ENCODE measurements at regions not wholly inside any gene's neighbourhood (a gene's known extent, or its start where the extent isn't known, plus 50 kb on each side); places are given as distances from the start of the nearest gene placed in this dataset.
A peak's percentile ranks its signal among the peaks of the same experiment; 100 is the strongest.

GRCh38 chr1:5748286-5749225 is 243.7 kb downstream of the NPHP4 start:
- no peak for DNase-seq

DNA sequence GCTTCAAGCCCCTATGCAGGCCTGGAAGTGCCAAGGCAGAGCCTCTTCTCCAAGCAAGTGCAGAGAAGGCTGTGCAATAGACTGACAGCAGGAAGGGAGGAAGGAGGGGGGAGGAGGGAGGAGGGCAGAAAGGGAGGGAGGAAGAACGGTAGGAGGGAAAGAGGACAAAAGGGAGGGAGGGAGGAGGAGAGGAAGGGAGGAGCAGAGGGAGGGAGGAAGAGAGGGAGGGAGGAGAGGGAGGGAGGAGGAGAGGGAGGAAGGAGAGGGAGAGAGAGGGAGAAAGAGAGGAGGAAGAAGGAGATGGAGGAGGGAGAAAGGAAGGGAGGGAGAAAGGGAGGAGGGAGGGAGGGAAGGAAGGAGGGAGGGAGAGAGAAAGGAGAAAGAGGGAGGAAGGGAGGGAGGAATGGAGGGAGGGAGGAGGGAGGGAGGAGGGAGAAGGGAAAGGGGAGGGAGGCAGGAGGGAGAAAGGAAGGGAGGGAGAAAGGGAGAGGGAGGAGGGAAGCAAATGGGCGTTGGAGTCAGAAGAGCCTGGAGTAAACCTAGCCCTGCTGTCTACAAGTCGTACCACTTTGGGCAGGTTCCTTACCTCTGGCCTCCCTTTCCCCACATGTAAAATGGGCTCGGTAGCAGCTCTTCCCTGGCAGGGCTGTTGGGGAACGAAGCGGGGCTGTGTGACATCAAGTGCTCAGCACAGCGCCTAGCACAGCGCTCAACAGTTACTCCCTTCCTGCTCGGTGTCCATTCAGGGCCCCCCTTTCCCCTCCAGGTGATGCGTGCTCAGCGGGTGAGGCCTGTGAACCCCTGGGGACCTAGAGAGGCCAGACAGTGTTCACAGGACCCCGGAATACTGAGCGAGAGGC is 244.6 kb downstream of the NPHP4 start:
- no peak for DNase-seq

DNA sequence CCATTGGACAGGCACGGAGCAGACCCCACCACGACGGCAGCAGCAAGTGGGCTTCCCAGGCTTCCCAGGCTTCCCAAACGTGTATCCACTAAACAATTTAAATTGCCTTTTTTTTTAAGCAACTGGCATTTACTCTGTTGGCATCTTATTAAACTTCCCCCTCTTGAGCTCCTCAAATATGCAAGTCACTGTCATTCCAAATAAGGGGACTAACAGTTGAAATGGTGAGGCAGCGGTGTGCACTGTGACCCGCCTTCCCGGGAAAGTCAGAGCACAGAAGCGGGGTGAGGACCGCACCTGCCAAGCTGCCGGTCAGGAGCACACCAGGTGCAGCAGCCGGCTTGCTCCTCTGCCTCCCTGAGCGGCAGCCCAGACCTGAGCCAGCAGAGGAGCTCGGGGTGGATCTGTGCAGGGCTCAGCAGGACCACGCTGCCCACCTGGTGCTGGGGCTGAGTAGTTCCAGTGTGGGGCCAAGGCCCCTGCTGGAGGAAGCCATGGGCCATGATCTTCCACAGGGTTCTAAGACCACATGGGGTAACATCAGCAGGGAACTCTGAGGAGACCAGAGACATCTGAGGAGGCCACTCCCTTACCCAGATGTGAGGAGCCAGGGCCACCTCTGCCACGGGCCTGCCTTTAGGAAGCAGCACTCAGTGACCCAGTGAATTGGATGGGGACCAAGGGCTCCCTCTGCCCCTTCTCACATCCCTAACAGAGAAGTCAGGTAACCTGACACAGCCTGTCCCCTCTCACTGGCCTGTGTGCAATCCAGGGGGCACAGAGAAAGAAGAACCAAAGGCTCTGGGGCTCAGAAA is 245.4 kb downstream of the NPHP4 start:
- no peak for DNase-seq

DNA sequence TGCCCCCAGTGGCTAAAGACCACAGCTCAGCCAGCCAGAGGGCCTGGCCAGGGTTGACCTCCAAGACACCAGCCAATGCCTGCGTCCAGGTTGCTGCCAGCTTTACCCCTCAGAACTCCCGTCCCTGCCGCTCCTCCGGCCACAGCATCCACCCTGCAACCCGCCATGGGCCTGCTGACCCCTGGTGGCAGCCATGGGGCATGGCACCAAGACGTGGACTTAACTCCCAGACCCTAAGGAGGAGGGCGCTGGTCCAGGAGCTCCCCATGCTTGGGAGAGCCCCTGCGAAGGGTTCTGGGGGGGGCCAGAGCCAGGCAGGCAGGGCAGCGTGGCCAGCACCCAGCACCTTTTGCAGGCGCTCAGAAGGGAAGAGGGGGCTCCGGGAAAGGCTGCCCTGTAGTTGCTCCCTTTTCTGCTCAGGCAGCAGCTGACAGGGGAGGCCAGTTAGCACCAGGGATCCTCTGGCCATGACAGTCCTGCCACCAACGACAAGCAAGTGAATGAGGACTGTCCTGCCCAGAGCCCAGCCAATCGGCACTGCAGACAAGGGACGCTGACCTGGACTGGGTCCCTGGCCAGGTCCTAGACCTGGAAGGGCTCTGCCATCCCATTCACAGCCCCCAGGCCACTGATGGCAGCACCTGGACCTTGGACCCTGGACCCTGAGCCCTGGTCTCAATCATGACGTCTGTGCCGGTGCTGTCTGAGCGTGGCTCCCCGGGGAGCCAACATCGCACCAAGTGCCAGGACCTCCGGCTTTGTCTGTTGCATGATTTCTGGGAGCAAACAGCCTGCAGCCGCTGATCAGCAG is 246.2 kb downstream of the NPHP4 start:
- peak; percentile 36 to 53 for DNase-seq

DNA sequence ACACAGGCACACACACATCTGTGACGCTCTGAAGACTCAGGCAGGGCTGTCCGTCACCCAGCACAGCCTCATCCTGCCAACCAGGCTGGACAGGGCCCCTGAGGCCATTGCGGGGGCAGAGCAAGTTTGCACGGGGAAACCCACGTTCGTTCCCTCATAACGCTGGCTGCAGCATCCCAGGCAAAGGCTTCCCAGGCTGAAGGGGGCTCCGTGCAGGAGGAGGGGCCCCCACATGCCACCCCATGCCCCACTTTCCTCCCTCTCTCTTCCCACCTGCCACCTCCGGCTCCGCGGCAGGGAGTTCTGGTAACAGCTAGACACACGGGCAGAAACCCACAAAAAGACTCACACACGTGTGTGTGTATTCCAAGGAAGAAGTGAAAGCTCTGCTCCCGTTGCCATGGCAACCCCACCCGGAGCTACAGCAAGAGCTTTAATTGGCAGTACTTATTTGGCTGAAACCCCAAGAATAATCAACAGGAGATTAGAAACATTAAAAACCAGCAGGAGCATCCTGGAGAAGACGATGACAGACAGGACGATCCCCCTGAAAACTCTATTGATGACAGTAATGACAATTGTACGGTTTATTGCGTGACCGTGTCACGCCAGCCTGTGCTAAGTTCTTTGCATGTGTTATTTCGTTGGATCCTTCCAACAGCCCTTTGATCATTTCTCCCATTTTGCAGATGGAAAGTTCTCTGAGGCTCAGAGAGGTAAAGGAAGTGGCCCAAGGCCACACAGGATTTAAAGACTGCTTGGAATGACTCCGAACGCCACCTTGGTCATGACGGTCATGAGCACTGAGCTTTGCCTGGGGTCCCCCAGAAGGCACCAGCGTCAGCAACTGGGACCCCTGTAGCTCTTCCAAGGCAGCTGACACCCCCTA is 247.1 kb downstream of the NPHP4 start:
- DNase-seq: no peak

DNA sequence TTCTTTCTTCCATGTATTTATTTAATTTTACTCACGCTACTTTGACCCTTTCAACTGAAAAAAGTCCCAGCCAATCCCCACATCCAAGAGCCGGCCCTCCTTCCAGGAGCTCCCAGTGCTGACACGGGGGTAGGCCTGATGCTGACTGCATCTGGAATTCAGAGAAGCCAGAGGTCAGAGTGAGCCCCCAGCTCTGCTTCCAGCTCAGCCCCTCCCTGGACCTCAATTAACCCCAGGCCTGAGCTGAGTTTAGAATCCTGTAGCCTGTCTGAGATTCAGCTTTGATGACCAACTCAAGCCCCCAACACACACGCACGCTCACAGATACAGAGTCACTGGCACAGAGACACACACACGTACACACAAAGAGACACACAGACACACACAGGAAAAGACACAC is 247.9 kb downstream of the NPHP4 start:
- no peak for DNase-seq

DNA sequence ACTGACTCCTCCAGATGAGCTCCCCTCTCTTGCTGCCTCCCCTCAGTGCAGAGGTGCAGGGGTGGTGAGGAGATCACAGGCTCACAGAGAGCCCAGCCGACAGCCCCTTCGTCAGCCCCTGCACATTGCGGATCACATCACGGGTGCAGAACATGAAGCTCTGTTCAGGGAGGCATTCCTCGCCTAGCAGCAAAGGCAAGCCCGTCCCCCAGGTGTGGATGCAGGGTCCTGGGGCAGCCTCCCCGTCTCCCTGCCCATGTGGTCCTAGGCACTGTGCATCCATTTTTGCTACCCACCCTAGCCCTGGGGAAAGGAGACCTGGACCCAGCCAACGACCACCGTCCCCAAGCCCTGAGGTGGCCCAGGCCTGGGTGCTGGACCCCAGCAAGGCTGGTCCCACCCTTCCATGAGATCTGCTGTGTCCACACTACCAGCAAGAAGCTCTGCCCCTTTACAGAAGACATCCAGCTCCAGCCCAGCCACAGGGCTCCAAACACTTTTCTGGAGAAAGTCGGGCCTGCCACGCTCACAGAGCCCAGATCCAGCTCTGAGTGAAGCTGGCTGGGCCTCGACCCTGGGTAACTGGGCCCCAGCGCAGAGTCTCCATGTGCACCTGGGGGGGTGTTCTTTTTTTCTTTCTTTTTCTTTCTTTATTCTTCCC is 248.7 kb downstream of the NPHP4 start:
- no peak for DNase-seq

DNA sequence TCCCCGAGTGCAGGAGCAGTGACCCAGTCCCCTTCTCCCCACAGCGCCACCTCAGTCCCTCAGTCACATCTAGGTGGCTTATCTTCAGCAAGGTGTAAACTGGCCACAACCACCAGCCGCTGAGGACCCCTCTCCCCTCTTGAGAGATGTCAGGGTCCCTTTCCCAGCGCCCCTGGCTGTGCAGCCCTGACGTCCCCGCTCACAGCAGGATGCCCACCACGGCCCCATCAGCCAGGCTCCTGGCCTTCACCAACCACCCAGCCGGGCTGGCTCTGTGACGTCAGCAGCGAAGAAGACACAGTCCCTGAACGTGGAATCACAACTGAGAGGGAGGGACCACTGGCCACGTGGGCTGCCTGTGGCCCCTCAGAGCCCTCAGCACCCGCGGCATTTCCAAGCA is 249.4 kb downstream of the NPHP4 start:
- DNase-seq: no peak

DNA sequence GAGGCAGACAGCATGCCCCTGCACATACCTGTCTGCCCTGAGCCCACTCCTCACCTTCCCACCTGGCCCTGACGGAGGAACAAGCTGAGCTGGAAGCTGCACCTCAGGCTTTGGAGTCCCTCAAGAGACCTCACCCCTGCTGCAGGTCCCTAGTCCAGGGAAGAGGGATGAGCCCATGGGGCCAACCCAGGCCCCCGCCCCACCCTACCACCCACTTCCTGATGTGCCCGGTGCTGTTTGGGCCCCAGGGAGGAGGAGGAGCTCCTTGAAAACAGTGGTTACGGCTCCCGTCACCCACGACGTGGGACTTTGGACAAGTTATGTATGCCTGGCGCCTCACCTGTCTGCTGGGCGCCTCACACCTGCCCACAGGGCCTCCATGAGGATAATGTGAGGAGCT is 250.2 kb downstream of the NPHP4 start:
- no peak for DNase-seq

- no peak for DNase-seq
Observed at GRCh38 chr1:5740865-5741860, 251.1 kb downstream of the NPHP4 start.

DNA sequence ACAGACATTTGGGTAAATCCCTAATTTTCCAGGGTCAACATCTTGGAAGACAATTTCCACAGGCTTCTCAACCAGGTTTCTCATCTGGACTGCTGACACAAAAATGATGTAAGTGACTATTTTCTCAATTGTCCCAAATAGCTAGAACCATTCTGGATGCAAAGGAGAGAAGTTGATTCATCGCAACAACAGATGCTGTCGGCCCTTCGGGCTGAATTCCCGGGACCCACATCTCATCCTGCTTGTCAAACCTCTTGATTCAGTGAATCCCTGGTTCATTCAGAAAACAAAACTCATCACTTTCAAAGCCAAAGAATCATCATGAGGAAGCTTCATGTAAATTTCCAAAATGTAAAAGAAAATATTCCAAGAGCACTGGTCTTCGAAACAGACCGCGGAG is 251.8 kb downstream of the NPHP4 start:
- no peak for DNase-seq

DNA sequence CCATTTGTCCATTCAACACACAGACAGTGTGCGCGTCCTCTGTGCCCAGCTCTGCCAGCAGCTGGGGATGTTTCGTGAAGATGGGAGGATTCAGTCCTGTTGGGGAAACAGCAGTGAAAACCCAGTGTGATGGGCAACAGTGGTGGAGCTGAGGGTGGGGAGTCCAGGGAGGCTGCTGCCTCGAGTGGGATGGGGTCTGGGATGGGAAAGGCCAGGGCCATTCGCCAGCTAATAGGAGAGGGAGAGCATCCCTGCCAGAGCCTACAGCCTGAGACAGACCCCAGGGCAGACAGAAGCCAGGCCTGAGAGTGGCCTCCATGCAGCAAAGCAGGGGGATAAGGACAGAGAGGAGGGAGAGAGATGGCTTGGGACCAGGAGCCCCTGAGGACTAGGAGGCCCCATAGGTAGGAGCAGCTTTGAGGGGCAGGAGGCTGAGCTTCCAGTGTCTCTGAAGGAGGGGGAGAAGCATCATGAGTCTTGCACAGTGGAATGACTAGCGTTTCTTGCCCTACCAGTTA is 252.6 kb downstream of the NPHP4 start:
- DNase-seq: no peak

- no peak for DNase-seq
Observed at GRCh38 chr1:5738911-5739462, 253.2 kb downstream of the NPHP4 start.

DNA sequence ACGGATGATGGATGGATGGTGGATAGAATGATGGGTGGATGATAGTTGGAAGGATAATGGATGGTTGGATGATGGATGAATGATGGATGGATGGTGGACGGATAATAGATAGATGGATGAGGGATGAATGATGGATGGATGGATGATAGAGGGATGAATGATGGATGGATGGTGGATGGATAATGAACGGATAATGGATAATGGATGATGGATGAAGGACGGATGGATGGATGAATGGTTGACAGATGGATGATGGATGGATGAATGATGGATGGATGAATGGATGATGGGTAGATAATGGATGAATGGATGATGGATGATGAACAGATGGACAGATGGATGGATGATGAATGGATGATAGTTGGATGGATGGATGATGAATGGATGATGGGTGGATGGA is 255.1 kb downstream of the NPHP4 start:
- no peak for DNase-seq

DNA sequence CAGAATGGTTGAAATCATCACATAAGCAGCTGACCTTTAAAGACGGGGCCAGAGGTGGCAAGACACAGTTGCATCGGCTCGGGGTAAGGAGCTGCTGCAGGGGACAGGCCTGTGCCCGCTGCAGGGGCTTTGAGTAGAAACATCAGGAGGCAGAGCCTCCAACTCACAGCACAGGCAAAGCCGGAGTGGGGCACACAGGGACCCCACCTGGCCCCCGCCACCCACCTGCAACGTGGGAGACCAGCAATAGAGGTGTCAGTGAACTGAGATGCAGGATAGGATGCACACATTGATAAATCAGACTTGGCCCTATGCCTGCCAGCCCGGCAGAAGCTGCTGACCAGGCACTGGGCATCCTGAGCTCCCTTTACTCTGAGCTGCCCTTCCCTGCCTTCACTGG is 257.2 kb downstream of the NPHP4 start:
- DNase-seq: no peak

DNA sequence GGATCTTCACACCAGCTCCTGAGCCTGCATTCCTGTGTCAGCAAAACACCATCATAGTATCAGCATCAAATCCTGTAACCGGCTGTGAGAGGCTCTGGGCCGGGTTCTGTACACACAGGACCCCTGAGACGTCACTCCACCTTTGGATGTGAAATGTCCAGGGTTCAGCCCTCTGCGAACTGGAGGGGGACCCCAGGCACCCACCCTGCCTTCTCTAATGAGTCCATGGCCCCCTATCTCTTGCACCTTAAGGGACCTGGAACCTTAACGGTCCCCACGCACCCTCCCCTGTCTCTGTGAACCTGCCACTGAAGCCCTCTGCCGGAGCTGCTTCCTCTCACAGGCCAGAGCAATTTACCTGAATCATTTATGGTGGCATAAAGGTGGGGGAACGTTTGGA is 257.8 kb downstream of the NPHP4 start:
- DNase-seq: no peak

DNA sequence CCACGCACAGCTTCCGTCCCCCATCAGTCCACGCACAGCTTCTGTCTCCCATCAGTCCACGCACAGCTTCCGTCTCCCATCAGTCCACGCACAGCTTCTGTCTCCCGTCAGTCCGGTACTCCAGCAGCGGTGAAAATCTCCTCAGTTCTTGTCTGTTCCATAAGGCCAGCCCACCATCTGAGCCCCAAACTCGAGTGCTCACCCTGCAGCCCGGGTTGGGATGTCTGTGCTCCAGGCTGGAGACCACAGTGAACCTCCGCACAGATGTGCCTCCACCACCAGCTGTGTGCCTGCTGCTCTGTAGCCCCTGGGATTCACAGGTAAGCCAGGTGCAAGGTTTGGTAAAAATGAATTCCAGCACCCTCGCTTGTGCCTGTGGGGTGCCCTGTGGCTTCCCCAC is 258.6 kb downstream of the NPHP4 start:
- no peak for DNase-seq

- no peak for DNase-seq
Observed at GRCh38 chr1:5731110-5731423, 261.2 kb downstream of the NPHP4 start.
